Neural progenitor cell (in vitro differentiated cells): ENCODE measurements at regions not wholly inside any gene's neighbourhood (a gene's known extent, or its start where the extent isn't known, plus 50 kb on each side); places are given as distances from the start of the nearest gene placed in this dataset.

Source experiments
- DNase-seq: peaks from one replicate; pipeline ENCODE4 v3.0.0-alpha.2; 2016; ENCODE audit warnings: low spot score
- H2AFZ ChIP-seq: fragments of 200-600 bp; sonication (generic); replicated peaks from 2 replicates; pipeline ENCODE4 v1.6.1; 2016; ENCODE audit warnings: antibody characterized with exemption
- H3F3A ChIP-seq: fragments of 200-600 bp; sonication (generic); 2 replicates; pipeline ENCODE4 v1.6.1; 2016; ENCODE audit warnings: antibody characterized with exemption, low read depth
- H3K27ac ChIP-seq: fragments of 200-600 bp; sonication (generic); 2 replicates; pipeline ENCODE4 v1.5.1; 2016; ENCODE audit warnings: mild to moderate bottlenecking
- H3K27me3 ChIP-seq: fragments of 200-600 bp; sonication (generic); 2 replicates; pipeline ENCODE4 v1.6.1; 2016; ENCODE audit warnings: mild to moderate bottlenecking, moderate library complexity
- H3K36me3 ChIP-seq: fragments of 200-600 bp; sonication (generic); 2 replicates; pipeline ENCODE4 v1.5.1; 2016
- H3K4me1 ChIP-seq: fragments of 200-600 bp; sonication (generic); 2 replicates; pipeline ENCODE4 v1.6.1; 2016; ENCODE audit warnings: mixed run types
- H3K4me2 ChIP-seq: fragments of 200-600 bp; sonication (generic); 2 replicates; pipeline ENCODE4 v1.6.1; 2016
- H3K4me3 ChIP-seq: fragments of 200-600 bp; sonication (generic); 2 replicates; pipeline ENCODE4 v1.5.1; 2016
- H3K79me2 ChIP-seq: fragments of 200-600 bp; sonication (generic); 2 replicates; pipeline ENCODE4 v1.6.1; 2016; ENCODE audit warnings: low read depth
- H3K9ac ChIP-seq: fragments of 200-600 bp; sonication (generic); 2 replicates; pipeline ENCODE4 v1.6.1; 2016
- H3K9me3 ChIP-seq: fragments of 200-600 bp; sonication (generic); 2 replicates; pipeline ENCODE4 v1.5.1; 2016; ENCODE audit warnings: low read depth
- H4K20me1 ChIP-seq: fragments of 200-600 bp; sonication (generic); 2 replicates; pipeline ENCODE4 v1.6.1; 2016; ENCODE audit warnings: low read depth
- H3K27ac Mint-ChIP-seq: 3 replicates; pipeline ENCODE4 v1.8.0; 2021; ENCODE audit warnings: mixed read lengths
- H3K27me3 Mint-ChIP-seq: 2 replicates; pipeline ENCODE4 v1.8.0; 2022; ENCODE audit warnings: low read depth, mild to moderate bottlenecking, inconsistent platforms, moderate library complexity, mixed read lengths; ENCODE audit not compliant: insufficient read depth
- H3K36me3 Mint-ChIP-seq: 3 replicates; pipeline ENCODE4 v1.8.0; 2021; ENCODE audit warnings: mixed read lengths
- H3K4me1 Mint-ChIP-seq: 3 replicates; pipeline ENCODE4 v1.8.0; 2021; ENCODE audit warnings: mixed read lengths
- H3K4me3 Mint-ChIP-seq: 3 replicates; pipeline ENCODE4 v1.8.0; 2021; ENCODE audit warnings: mild to moderate bottlenecking, moderate library complexity, mixed read lengths
- H3K9me3 Mint-ChIP-seq: 3 replicates; pipeline ENCODE4 v1.8.0; 2020; ENCODE audit warnings: mixed read lengths
- EZH2 ChIP-seq: fragments of 200-600 bp; sonication (generic); IDR thresholded peaks from 2 replicates; pipeline ENCODE4 v1.6.1; 2017; ENCODE audit warnings: antibody characterized with exemption, mild to moderate bottlenecking, moderate library complexity
- EZH2phosphoT487 ChIP-seq: fragments of 200-600 bp; sonication (generic); IDR thresholded peaks from 2 replicates; pipeline ENCODE4 v1.6.1; 2017; ENCODE audit warnings: antibody characterized with exemption
- TF ChIP-seq, protein P1 (sequence below): fragments of 200-600 bp; sonication (generic); IDR thresholded peaks from 2 replicates; pipeline ENCODE4 v1.5.1; 2017; ENCODE audit warnings: antibody characterized with exemption, mild to moderate bottlenecking

- Histone ChIP-seq H3K4me3 (no peak overlapping the region), H3K79me2 (no peaks in the 10 kb centered on the region), H3K9ac (no peak overlapping the region), H3K27me3 (no peaks in the 10 kb centered on the region), H3K27ac (no peak overlapping the region), H4K20me1 (no peaks in the 10 kb centered on the region), H3F3A (no peaks in the 10 kb centered on the region), H3K4me2 (no peak overlapping the region), H2AFZ (no peak overlapping the region), H3K36me3 (no peaks in the 10 kb centered on the region), H3K9me3 (no peaks in the 10 kb centered on the region), H3K4me1 (peaks cover 6% of the 10 kb centered on the region)
- no peaks in the 10 kb centered on the region for H3K9me3 Mint-ChIP-seq
- H3K4me1 Mint-ChIP-seq = peaks cover 8% of the 10 kb centered on the region
- DNase-seq = no peak
- H3K4me3 Mint-ChIP-seq = no peak overlapping the region
- no peak overlapping the region for H3K27ac Mint-ChIP-seq
- peaks cover 4% of the 10 kb centered on the region for H3K27me3 Mint-ChIP-seq
- no peak for TF ChIP-seq EZH2
- TF ChIP-seq, protein P1, sequence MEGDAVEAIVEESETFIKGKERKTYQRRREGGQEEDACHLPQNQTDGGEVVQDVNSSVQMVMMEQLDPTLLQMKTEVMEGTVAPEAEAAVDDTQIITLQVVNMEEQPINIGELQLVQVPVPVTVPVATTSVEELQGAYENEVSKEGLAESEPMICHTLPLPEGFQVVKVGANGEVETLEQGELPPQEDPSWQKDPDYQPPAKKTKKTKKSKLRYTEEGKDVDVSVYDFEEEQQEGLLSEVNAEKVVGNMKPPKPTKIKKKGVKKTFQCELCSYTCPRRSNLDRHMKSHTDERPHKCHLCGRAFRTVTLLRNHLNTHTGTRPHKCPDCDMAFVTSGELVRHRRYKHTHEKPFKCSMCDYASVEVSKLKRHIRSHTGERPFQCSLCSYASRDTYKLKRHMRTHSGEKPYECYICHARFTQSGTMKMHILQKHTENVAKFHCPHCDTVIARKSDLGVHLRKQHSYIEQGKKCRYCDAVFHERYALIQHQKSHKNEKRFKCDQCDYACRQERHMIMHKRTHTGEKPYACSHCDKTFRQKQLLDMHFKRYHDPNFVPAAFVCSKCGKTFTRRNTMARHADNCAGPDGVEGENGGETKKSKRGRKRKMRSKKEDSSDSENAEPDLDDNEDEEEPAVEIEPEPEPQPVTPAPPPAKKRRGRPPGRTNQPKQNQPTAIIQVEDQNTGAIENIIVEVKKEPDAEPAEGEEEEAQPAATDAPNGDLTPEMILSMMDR = no peak
- TF ChIP-seq EZH2phosphoT487 = no peak
- H3K36me3 Mint-ChIP-seq = no peaks in the 10 kb centered on the region
These were observed 304.9 kb upstream of the PLET1 start for GRCh38 chr11:112565551-112565950.

DNA sequence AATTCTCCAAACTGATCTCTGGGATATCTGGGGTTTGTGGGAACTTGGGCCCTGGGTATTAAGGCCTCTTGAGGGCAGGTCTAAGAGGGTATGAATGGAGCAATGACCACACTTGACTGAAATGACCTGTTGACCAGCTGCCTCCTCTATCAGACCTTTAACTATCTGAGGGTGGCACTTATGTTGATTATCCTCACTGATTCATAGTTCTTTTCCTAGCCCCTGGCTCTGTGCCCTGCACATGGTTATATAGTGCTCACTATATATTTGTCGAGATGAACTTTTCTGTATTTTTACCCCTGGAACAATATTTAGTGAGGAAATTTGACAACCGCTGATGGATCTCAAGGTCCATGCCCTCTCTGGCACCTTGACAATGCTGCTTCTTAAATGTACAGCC is 305.5 kb upstream of the PLET1 start:
- no peaks in the 10 kb centered on the region for H3K36me3 Mint-ChIP-seq
- no peaks in the 10 kb centered on the region for H3K36me3 ChIP-seq
- H3K4me2 ChIP-seq = no peak overlapping the region
- H3K27me3 ChIP-seq = no peaks in the 10 kb centered on the region
- no peaks in the 10 kb centered on the region for H3K9me3 Mint-ChIP-seq
- H3K27ac ChIP-seq = no peak overlapping the region
- TF ChIP-seq, protein P1 = no peak
- TF ChIP-seq EZH2 (no peak), EZH2phosphoT487 (no peak)
- H3K4me3 Mint-ChIP-seq = no peak overlapping the region
- H3K79me2 ChIP-seq = no peaks in the 10 kb centered on the region
- no peak overlapping the region for H2AFZ ChIP-seq
- H4K20me1 ChIP-seq = no peaks in the 10 kb centered on the region
- H3K9ac ChIP-seq = no peak overlapping the region
- H3F3A ChIP-seq = no peaks in the 10 kb centered on the region
- H3K4me1 Mint-ChIP-seq = peaks cover 8% of the 10 kb centered on the region
- H3K27me3 Mint-ChIP-seq = peaks cover 4% of the 10 kb centered on the region
- H3K9me3 ChIP-seq = no peaks in the 10 kb centered on the region
- peaks cover 6% of the 10 kb centered on the region for H3K4me1 ChIP-seq
- no peak for DNase-seq
- H3K27ac Mint-ChIP-seq = no peak overlapping the region
- no peak overlapping the region for H3K4me3 ChIP-seq

- no peak overlapping the region for H3K27ac Mint-ChIP-seq
- H3K4me1 Mint-ChIP-seq = no peaks in the 10 kb centered on the region
- no peak overlapping the region for H2AFZ ChIP-seq
- no peak overlapping the region for H3K4me3 ChIP-seq
- no peaks in the 10 kb centered on the region for H3K9me3 Mint-ChIP-seq
- DNase-seq = no peak
- no peak overlapping the region for H3K9ac ChIP-seq
- H3K27ac ChIP-seq = no peak overlapping the region
- H4K20me1 ChIP-seq = no peaks in the 10 kb centered on the region
- TF ChIP-seq EZH2 = no peak
- TF ChIP-seq, protein P1 = no peak
- TF ChIP-seq EZH2phosphoT487 = no peak
- no peaks in the 10 kb centered on the region for H3F3A ChIP-seq
- H3K9me3 ChIP-seq = no peaks in the 10 kb centered on the region
- H3K27me3 ChIP-seq = no peaks in the 10 kb centered on the region
- peaks cover 4% of the 10 kb centered on the region for H3K27me3 Mint-ChIP-seq
- H3K36me3 Mint-ChIP-seq = no peaks in the 10 kb centered on the region
- H3K36me3 ChIP-seq = no peaks in the 10 kb centered on the region
- H3K79me2 ChIP-seq = no peaks in the 10 kb centered on the region
- no peak overlapping the region for H3K4me2 ChIP-seq
- H3K4me3 Mint-ChIP-seq = no peak overlapping the region
- H3K4me1 ChIP-seq = no peaks in the 10 kb centered on the region
These were observed 309.7 kb upstream of the PLET1 start for GRCh38 chr11:112570333-112570732.
